Tibial artery (tissue), 4 donors: ENCODE measurements at regions not wholly inside any gene's neighbourhood (a gene's known extent, or its start where the extent isn't known, plus 50 kb on each side); places are given as distances from the start of the nearest gene placed in this dataset.

Experiments used
- DNase-seq, 2 donors: peaks; one replicate each; pipeline ENCODE4 v3.0.0-alpha.2; 2019
- H3K27ac ChIP-seq, 2 donors: fragments of 200-600 bp; sonication (generic) in 1 of 2; 1 replicate in 1 of 2; 2 replicates in 1 of 2; pipeline ENCODE4 v1.5.1; 2018 to 2019; ENCODE audit warnings: mild to moderate bottlenecking in 1 of 2
- H3K27me3 ChIP-seq, 2 donors: fragments of 200-600 bp; sonication (generic) in 1 of 2; one replicate each; pipeline versions ENCODE4 v1.5.1 to v1.6.0; 2016 to 2019
- H3K36me3 ChIP-seq, 3 donors: fragments of 200-600 bp; sonication (generic) in 2 of 3; one replicate each; pipeline ENCODE4 v1.5.1; 2016 to 2019; ENCODE audit warnings: mild to moderate bottlenecking in 2 of 3
- H3K4me1 ChIP-seq, 4 donors: fragments of 200-600 bp; sonication (generic) in 2 of 4; 1 replicate in 3 of 4; 2 replicates in 1 of 4; pipeline ENCODE4 v1.5.1; 2016 to 2019
- H3K4me3 ChIP-seq, 2 donors: fragments of 200-600 bp; sonication (generic) in 1 of 2; 1 replicate in 1 of 2; 2 replicates in 1 of 2; pipeline ENCODE4 v1.5.1; 2018 to 2019; ENCODE audit warnings: mild to moderate bottlenecking in 2 of 2
- H3K9me3 ChIP-seq, 3 donors: fragments of 200-600 bp; sonication (generic) in 1 of 3; one replicate each; pipeline ENCODE4 v1.5.1; 2016 to 2019
- CTCF ChIP-seq, 2 experiments: fragments of 200-600 bp in 1 of 2; fragments of 450-650 bp in 1 of 2; IDR thresholded peaks; one replicate each; pipeline ENCODE4 v1.5.1; 2017 to 2019; ENCODE audit warnings: antibody characterized with exemption in 2 of 2, mild to moderate bottlenecking in 1 of 2, moderate library complexity in 1 of 2
- intact Hi-C: fragments of 100-400 bp; cut with DNase I; formaldehyde crosslinking; loops from one replicate; pipeline ENCODE4 v1.15.0; 2023; ENCODE audit warnings: low total_unique reads

- Histone ChIP-seq H3K36me3 (no peaks in the 10 kb centered on the region), H3K9me3 (no peaks in the 10 kb centered on the region), H3K4me1 (peaks cover 0 to 7% (median 0%) of the 10 kb centered on the region in 4 donors), H3K4me3 (no peak overlapping the region), H3K27me3 (no peaks in the 10 kb centered on the region), H3K27ac (no peak overlapping the region)
- no peak for TF ChIP-seq CTCF (IDR thresholded peaks at IDR 0.05)
- no peak for DNase-seq
- intact Hi-C loops, result no loop called here
These were observed 485.5 kb upstream of the ID2 start for GRCh38 chr2:8196316-8196715.

DNA sequence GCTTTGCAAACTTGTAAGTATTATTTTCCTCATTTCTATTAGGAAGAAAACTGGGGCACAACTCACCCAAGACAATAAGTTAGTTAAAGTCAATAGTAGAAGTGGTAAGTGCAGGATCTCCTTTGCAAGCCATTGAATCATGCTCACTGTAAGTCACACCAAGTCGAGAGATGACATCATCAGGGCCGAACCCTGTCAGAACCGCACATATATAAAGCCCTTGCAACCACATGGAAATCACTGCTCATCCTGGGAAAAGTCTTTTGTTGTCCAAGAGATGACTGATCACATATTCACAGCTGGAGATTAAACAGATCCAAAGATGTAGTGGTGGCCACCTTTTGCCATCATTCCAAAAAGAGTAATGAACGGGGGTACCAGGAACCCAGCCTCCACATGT, 484.8 kb upstream of the ID2 start:
- peaks cover 0 to 7% (median 0%) of the 10 kb centered on the region in 4 donors for H3K4me1 ChIP-seq
- no peak for TF ChIP-seq CTCF (IDR thresholded peaks at IDR 0.05)
- H3K27me3 ChIP-seq, result no peaks in the 10 kb centered on the region
- H3K9me3 ChIP-seq, result no peaks in the 10 kb centered on the region
- no peak overlapping the region for H3K27ac ChIP-seq
- H3K4me3 ChIP-seq, result no peak overlapping the region
- DNase-seq, result no peak
- intact Hi-C loops, result no loop called here
- no peaks in the 10 kb centered on the region for H3K36me3 ChIP-seq

- Histone ChIP-seq H3K36me3 (no peaks in the 10 kb centered on the region), H3K9me3 (no peaks in the 10 kb centered on the region), H3K4me3 (no peak overlapping the region), H3K27ac (no peak overlapping the region), H3K27me3 (no peaks in the 10 kb centered on the region), H3K4me1 (peaks cover 0 to 7% (median 0%) of the 10 kb centered on the region in 4 donors)
- TF ChIP-seq CTCF (IDR thresholded peaks at IDR 0.05), result no peak
- intact Hi-C loops, result no loop called here
- no peak for DNase-seq
These were observed 484.0 kb upstream of the ID2 start for GRCh38 chr2:8197825-8198224.

DNA sequence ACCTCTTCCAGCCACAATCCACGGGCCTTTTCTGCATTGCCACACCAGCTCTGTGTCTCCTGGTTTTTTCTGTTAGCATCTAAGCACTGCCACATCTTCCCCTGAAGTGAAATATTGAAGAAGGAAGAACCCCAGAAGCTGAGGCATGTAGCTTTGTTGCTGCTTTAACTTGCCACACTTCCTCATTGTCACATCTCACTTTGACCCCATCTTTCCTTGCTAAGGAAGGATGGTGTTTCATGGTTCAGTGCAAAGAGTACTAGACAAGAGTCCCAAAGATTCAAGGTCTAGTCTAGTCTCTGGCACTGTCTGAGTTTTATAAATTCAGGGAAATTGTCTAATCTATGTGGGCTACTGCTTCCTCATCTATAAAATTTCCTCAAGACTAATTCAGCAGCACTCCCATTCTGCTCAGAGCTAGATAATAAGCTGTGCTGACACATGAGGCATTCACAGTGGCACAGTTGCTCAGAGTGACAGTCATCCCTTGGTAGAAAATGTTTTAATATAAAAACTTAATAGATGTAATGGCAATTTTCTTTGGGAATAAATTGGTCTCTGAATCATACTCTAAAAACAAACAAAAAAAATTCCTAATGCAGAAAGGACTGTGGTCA, 483.0 kb upstream of the ID2 start:
- H3K4me1 ChIP-seq, result no peaks in the 10 kb centered on the region
- no peaks in the 10 kb centered on the region for H3K36me3 ChIP-seq
- H3K4me3 ChIP-seq, result no peak overlapping the region
- intact Hi-C loops, result no loop called here
- no peak for TF ChIP-seq CTCF (IDR thresholded peaks at IDR 0.05)
- H3K9me3 ChIP-seq, result no peaks in the 10 kb centered on the region
- H3K27me3 ChIP-seq, result no peaks in the 10 kb centered on the region
- no peak overlapping the region for H3K27ac ChIP-seq
- DNase-seq, result no peak

DNA sequence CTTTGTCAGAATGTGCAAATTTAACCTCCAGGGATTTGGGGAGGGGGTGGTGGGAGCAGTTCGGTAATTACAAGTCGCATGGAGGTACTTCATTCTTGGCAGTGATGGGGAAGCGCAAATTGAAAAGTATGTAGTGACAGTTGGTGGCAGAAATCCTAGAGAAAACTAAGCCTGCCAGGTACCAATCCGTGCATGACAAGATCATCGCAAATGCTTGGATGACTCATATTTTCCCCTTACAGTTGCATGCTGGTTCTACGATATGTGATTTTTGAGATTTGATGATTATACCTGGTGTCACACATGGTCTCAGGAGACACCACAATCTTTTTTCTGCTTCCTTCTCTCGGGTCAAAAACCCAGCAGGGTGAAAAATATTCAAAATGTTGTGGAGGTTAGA, 479.7 kb upstream of the ID2 start:
- TF ChIP-seq CTCF (IDR thresholded peaks at IDR 0.05), result no peak

DNA sequence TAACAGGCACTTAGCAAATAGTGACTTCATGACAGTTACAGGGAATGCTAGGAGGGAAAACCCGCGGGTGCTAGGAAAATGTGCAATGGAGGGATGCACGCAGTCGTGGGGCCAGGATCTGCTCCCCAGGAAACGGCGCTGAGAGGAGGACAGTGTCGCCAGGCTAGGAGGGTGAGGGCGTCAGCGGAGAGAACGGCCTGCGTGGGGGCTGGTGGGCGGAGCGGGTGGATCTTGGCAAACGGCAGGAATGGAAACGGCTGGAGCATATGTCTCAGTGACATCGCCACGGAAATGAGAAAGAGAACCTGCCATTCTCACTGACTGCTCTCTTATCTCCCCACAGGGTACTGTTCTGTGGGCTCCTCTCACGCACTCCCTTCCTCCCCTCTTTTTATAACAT, 478.5 kb upstream of the ID2 start:
- H3K4me3 ChIP-seq, result no peak overlapping the region
- TF ChIP-seq CTCF (IDR thresholded peaks at IDR 0.05), result no peak
- no peaks in the 10 kb centered on the region for H3K27me3 ChIP-seq
- H3K27ac ChIP-seq, result no peak overlapping the region
- intact Hi-C loops, result no loop called here
- peaks cover 3 to 12% (median 4%) of the 10 kb centered on the region in 3 donors for H3K9me3 ChIP-seq
- H3K4me1 ChIP-seq, result no peaks in the 10 kb centered on the region
- H3K36me3 ChIP-seq, result no peaks in the 10 kb centered on the region
- no peak for DNase-seq

More for the DNA sequence above, 479.7 kb upstream of the ID2 start:
- no peak overlapping the region for H3K27ac ChIP-seq
- peaks cover 0 to 3% (median 0%) of the 10 kb centered on the region in 3 donors for H3K9me3 ChIP-seq
- no peaks in the 10 kb centered on the region for H3K36me3 ChIP-seq
- no peak for DNase-seq
- intact Hi-C loops, result no loop called here
- no peaks in the 10 kb centered on the region for H3K27me3 ChIP-seq
- H3K4me1 ChIP-seq, result no peaks in the 10 kb centered on the region
- no peak overlapping the region for H3K4me3 ChIP-seq
